ENCODE measurements at regions not wholly inside any gene's neighbourhood (a gene's known extent, or its start where the extent isn't known, plus 50 kb on each side); places are given as distances from the start of the nearest gene placed in this dataset.

DNA sequence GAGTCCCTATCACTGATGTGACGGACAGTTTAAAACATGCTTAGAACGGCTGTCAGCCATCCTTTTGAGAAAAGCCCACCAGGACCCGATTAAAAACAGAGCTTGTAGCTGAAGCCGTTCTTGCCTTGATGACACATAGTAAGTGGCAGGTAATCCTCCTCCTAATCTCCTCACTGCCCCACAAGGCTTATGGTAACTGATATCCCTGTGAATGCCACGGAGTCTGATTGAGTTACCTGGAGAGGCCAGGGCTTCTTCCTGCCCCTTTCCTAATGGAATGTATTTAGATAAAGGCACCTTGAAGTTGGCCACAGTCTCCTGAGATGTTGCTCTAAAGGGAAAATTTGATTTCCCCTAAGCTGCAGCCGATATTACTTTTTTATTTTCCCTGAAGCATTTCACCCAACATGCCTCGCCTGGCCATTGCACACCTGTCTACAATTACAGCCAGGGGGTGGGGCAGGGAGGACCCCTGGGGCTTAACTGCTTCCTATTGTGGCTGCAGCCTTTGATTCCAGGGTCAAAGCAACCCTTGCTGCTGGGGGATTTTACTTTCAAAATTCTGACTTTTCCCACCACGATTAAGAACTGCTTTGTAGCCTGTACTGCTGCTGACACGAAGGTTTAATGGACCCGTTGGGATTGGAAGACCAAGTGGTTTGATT lies 169.0 kb upstream of the GPR26 start (continued):
- TF ChIP-seq, protein P1, sequence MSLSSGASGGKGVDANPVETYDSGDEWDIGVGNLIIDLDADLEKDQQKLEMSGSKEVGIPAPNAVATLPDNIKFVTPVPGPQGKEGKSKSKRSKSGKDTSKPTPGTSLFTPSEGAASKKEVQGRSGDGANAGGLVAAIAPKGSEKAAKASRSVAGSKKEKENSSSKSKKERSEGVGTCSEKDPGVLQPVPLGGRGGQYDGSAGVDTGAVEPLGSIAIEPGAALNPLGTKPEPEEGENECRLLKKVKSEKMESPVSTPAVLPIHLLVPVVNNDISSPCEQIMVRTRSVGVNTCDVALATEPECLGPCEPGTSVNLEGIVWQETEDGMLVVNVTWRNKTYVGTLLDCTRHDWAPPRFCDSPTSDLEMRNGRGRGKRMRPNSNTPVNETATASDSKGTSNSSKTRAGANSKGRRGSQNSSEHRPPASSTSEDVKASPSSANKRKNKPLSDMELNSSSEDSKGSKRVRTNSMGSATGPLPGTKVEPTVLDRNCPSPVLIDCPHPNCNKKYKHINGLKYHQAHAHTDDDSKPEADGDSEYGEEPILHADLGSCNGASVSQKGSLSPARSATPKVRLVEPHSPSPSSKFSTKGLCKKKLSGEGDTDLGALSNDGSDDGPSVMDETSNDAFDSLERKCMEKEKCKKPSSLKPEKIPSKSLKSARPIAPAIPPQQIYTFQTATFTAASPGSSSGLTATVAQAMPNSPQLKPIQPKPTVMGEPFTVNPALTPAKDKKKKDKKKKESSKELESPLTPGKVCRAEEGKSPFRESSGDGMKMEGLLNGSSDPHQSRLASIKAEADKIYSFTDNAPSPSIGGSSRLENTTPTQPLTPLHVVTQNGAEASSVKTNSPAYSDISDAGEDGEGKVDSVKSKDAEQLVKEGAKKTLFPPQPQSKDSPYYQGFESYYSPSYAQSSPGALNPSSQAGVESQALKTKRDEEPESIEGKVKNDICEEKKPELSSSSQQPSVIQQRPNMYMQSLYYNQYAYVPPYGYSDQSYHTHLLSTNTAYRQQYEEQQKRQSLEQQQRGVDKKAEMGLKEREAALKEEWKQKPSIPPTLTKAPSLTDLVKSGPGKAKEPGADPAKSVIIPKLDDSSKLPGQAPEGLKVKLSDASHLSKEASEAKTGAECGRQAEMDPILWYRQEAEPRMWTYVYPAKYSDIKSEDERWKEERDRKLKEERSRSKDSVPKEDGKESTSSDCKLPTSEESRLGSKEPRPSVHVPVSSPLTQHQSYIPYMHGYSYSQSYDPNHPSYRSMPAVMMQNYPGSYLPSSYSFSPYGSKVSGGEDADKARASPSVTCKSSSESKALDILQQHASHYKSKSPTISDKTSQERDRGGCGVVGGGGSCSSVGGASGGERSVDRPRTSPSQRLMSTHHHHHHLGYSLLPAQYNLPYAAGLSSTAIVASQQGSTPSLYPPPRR (CRISPR knock-in tag; IDR thresholded peaks at IDR 0.05; ENCODE audit: borderline replicate concordance), result no peak

GRCh38 chr10:123500110-123500509 lies 166.0 kb upstream of the GPR26 start:
- intact Hi-C loops (cut with micrococcal nuclease; ENCODE audit: unreplicated experiment), result no loop called here
- H3K4me1 ChIP-seq (ENCODE audit: insufficient read depth, low read length), result no peaks in the 10 kb centered on the region
- POLR2A ChIA-PET, result no interaction called here
- in situ Hi-C loops (cut with HindIII; ENCODE audit: extremely low pct_ligation_motif_present, low pct_unique_long_range_greater_than_20kb), result no loop called here
- H3K9ac ChIP-seq (ENCODE audit: insufficient read depth, low read depth, low read length), result no peak overlapping the region
- H3K9me3 ChIP-seq (ENCODE audit: low read length), result no peaks in the 10 kb centered on the region
- CTCF ChIA-PET (ENCODE audit: low intra/inter-chr PET ratio, low total read pairs), result no interaction called here
- no peak overlapping the region for H2AFZ ChIP-seq (ENCODE audit: low read length)
- WGBS (ENCODE audit: low lambda C conversion rate), result 63% methylated on average over 7 of the region's 7 CpGs
- no peak overlapping the region for H3K4me2 ChIP-seq (ENCODE audit: low read depth, low read length)
- FAIRE-seq, result no peak
- no TSS peak for BruUV-seq (replicated peaks)
- H3K27ac ChIP-seq (ENCODE audit: extremely low read length, insufficient read depth, low read length), result no peak overlapping the region
- H4K20me1 ChIP-seq (ENCODE audit: insufficient read depth, low read length), result no peaks in the 10 kb centered on the region
- peaks cover 0 to 8% of the 10 kb centered on the region in 2 experiments; a peak in 2 of 5 replicates for H3K27me3 ChIP-seq (ENCODE audit: control insufficient read depth in 1 of 2, insufficient read depth in 2 of 2, low read length in 2 of 2)
- ATAC-seq, result no peak
- TF ChIP-seq JUN (CRISPR knock-in tag; IDR thresholded peaks at IDR 0.05), result no peak
- TF ChIP-seq KDM6A (CRISPR knock-in tag; IDR thresholded peaks at IDR 0.05; ENCODE audit: low read depth), result no peak
- no peak for TF ChIP-seq ZNF275 (CRISPR knock-in tag; IDR thresholded peaks at IDR 0.05; ENCODE audit: borderline replicate concordance)
- no peak for DNase-seq (ENCODE audit: low spot score)
- H3K79me2 ChIP-seq (ENCODE audit: insufficient read depth, low read length), result no peaks in the 10 kb centered on the region
- H3K36me3 ChIP-seq (replicated peaks in 1 of 2; ENCODE audit: control insufficient read depth in 1 of 2, insufficient read depth in 2 of 2, low read length in 2 of 2), result no peaks in the 10 kb centered on the region
- no peak overlapping the region for H3K4me3 ChIP-seq (replicated peaks in 1 of 3; ENCODE audit: insufficient read depth in 1 of 3, low read depth in 2 of 3, low read length in 3 of 3)

Measured in HepG2 (cell line).